Choroid plexus epithelial cell (primary cell): ENCODE measurements at regions not wholly inside any gene's neighbourhood (a gene's known extent, or its start where the extent isn't known, plus 50 kb on each side); places are given as distances from the start of the nearest gene placed in this dataset.

Experiments
- DNase-seq: peaks from one replicate; pipeline ENCODE4 v3.0.0-alpha.2; 2010; ENCODE audit warnings: low read depth
- H3K4me3 ChIP-seq: 2 replicates; pipeline ENCODE4 v1.5.1; 2011; ENCODE audit warnings: low read depth, mild to moderate bottlenecking, control low read depth, low read length, moderate library complexity
- TF ChIP-seq, protein P1 (sequence below): conservative IDR thresholded peaks from 2 replicates; pipeline ENCODE4 v1.5.1; 2011; ENCODE audit warnings: low read depth, mild to moderate bottlenecking, control low read depth, inconsistent platforms, low read length, moderate library complexity

DNA sequence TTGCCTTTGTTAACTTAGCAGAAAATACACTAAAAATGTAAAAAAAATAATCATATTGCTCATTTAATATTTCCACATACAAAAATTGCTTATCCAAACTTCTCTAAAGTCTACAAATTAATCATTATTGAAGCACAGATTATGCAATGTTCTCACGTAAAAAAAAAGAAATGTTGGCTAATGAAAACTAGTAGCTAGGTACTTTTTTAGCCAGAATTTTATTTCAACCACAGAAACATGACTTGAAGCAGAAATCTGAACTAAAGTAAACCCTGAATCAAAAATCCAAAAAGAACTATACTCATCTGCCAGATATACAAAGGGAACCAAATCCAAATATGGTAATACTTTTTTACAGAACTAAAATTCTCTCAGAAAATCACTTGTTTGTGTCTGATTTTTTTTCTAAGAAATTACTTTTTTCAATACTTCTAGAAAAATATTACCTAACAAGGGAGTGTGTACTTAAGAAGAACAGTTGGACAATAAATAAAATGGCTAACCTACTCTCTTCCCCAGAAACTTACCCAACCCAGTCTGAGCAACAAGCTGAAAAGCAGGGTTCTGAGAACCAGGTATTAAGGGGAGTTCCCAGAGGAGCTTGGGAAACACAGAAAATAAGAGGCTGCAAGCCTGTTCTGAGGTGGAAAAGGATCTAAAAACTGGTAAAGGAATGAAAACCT lies 78.4 kb upstream of the RAP1B start:
- H3K4me3 ChIP-seq, result no peak overlapping the region
- TF ChIP-seq, protein P1, sequence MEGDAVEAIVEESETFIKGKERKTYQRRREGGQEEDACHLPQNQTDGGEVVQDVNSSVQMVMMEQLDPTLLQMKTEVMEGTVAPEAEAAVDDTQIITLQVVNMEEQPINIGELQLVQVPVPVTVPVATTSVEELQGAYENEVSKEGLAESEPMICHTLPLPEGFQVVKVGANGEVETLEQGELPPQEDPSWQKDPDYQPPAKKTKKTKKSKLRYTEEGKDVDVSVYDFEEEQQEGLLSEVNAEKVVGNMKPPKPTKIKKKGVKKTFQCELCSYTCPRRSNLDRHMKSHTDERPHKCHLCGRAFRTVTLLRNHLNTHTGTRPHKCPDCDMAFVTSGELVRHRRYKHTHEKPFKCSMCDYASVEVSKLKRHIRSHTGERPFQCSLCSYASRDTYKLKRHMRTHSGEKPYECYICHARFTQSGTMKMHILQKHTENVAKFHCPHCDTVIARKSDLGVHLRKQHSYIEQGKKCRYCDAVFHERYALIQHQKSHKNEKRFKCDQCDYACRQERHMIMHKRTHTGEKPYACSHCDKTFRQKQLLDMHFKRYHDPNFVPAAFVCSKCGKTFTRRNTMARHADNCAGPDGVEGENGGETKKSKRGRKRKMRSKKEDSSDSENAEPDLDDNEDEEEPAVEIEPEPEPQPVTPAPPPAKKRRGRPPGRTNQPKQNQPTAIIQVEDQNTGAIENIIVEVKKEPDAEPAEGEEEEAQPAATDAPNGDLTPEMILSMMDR, result no peak
- DNase-seq, result no peak

DNA sequence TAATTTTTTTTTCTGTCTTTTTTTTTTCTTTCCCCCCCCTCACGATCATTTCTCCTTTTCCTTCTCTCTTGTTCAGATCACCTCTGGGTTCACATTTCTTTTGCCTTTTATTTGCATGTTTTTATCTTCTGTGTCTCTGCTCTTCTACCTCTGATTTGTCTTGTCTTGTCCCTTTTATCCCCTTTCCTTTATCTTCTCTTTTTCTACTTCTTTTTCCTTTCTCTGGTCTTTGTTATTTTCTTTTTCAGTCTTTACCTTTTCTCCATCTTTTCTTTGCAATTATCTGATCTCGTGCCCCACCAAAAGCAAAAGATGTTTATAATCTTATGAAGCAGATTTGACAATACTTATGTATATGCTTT lies 77.8 kb upstream of the RAP1B start:
- no peak for DNase-seq
- no peak overlapping the region for H3K4me3 ChIP-seq
- TF ChIP-seq, protein P1, result no peak

DNA sequence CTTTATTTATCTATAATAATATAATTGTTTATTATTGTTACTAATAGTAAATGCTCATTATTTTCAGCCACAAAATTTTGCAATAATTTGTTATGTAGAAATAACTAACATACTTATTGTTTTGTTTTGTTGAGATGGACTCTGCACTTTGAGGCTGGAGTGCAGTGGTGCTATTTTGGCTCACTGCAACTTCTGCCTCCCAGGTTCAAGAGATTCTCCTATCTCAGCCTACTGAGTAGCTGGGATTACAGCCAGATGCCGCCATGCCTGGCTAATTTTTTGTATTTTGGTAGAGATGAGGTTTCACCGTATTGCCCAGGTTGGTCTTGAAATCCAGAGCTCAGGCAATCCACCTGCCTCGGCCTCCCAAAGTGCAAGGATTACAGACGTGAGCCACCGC lies 76.6 kb upstream of the RAP1B start:
- DNase-seq, result no peak
- TF ChIP-seq, protein P1, result no peak
- H3K4me3 ChIP-seq, result no peak overlapping the region

DNA sequence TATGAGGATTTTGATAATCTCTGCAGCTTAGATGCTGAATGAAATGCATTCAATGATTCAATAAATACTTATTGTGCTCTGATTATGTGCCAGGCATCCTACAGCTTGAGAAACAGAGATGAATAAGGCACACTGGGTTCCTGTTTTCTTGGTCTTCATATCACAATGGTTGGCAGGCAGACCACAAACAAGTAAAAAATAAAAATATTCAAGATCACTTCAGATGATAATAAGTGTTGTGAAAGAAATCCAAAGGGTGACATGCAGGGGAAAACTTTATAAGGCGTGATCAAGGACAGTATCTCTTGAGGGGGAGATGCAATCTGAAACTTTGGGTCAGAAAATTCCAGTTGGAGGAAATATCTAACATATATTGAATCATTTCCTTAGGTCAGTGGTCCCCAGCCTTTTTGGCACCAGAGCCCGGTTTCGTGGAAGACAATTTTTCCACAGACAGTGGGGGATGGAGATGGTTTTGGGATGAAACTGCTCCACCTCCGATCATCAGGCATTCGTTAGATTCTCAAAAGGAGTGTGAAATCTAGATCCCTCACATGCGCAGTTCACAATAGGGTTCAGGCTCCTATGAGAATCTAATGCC lies 73.7 kb upstream of the RAP1B start:
- no peak for DNase-seq
- TF ChIP-seq, protein P1, result no peak
- H3K4me3 ChIP-seq, result no peak overlapping the region

DNA sequence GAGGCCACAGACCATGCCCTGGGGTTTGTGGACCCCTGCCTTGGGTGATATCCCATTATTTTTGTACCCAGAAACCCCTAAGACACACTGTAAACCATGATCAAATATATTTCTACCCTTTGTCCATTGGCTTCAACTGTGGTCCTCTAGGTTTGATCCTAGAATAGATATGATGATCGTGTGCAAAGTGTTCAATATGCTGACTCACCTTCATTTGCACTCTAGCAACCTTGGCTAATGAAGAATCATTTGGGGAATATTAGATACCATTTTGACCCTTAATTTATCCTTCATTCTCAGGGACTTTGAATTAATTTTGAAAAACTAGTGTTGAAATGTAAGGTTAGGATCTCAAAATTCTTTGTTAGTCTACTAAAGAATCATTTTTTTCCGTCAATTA lies 73.1 kb upstream of the RAP1B start:
- no peak for DNase-seq
- TF ChIP-seq, protein P1, result no peak

DNA sequence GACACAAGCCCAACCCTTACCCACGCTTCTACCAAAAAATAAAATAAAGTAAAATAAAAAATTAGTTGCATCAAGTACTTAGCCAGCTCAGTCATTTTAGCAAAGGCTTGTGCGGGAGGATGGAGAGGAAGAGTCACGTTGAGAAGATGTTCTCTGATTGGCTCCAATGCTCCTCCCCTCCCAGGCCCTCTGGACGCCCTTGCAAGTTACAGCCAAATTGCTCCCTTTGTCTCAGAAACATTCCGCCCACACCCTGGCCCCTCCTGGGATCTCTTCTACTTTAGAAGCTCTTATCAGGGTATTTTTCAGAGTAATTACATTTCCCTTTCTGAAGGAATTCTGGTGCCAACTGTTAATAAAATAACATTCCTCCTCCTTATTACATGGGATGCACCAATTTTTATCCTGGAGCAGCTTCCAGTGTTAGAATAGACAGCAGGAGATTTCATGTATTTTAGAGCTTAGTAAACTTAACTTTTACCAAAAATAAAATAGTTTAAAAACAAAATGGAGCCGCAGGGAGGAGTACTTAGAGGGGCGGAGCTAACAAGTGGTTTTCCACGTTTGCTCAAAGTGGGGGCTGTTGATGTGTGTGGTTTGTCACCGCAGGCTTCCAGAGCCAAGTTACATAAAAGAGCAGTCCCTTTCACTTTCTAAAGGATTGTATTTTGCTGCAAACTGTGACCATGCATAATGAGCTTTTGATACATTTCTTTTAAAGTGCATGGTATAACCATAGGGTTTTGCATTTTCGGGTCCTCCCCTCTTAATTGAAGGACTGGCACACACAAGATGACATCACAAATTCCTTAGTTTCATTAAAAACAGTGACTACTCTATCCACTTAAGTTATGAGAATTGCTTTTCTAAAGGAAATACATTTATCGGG lies 71.7 kb upstream of the RAP1B start:
- peak overlapping the region; percentile 43 for H3K4me3 ChIP-seq
- TF ChIP-seq, protein P1, result no peak
- peak; percentile 75 for DNase-seq

More for the DNA sequence above, 73.1 kb upstream of the RAP1B start:
- no peak overlapping the region for H3K4me3 ChIP-seq
